ENCODE measurements at regions not wholly inside any gene's neighbourhood (a gene's known extent, or its start where the extent isn't known, plus 50 kb on each side); places are given as distances from the start of the nearest gene placed in this dataset.

GRCh38 chr3:182235504-182235903, 523.8 kb downstream of the SOX2 start:
- TF ChIP-seq EZH2 (IDR thresholded peaks at IDR 0.05; ENCODE audit: borderline replicate concordance, insufficient read depth, low read depth, low read length, poor library complexity, severe bottlenecking) (no peak), CTCF (IDR thresholded peaks at IDR 0.05) (no peak)
